A204.1 (cell line): ENCODE measurements at regions not wholly inside any gene's neighbourhood (a gene's known extent, or its start where the extent isn't known, plus 50 kb on each side); places are given as distances from the start of the nearest gene placed in this dataset.
"Not testable (repeated sequence)": the region's sequence is repeated elsewhere in the genome, so short reads cannot be mapped to it uniquely, and the experiment has no call there.

ENCODE experiments used
- FAIRE-seq: peaks from 2 replicates; lab custom pipeline; 2012; peaks lifted over from hg19 to GRCh38; lab: Jason Lieb, UNC

DNA sequence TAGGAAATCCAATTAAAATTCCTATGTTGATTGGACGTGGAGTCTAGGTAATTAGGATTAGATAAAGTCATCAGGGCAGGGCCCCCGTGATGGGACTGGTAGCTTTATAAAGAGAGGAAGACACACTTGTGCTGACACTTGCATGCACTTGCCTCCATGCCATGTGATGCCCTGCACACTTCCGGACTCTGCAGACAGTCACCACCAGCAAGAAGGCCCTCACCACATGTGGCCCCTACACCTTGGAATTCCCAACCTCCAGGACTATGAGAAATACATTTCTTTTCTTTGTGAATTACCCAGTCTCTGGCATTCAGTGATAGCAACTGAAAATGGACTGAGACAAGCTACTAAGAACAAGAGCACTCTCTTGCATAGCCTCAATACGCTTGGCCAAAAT is 90.6 kb downstream of the CRYGS start:
- FAIRE-seq: no peak

DNA sequence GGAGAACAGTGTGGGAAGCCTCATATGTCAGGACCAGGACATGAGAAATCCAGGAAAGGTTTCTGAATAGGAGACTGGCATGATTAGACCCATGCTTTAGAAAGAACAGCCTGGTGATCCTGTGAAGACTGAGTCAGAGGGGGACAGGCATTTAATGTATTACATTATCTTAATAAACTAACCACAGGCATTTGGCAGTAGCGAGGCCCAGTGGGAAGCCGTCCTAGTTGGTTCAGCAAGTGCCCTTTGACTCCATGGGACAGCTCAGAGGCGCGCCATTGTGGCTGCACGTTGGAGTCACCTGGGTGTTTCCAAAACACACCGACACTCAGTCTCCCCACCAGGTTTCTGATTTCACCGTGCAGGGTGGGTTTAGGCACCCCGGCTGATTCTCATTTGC is 90.5 kb upstream of the DGKG start:
- FAIRE-seq: no peak

DNA sequence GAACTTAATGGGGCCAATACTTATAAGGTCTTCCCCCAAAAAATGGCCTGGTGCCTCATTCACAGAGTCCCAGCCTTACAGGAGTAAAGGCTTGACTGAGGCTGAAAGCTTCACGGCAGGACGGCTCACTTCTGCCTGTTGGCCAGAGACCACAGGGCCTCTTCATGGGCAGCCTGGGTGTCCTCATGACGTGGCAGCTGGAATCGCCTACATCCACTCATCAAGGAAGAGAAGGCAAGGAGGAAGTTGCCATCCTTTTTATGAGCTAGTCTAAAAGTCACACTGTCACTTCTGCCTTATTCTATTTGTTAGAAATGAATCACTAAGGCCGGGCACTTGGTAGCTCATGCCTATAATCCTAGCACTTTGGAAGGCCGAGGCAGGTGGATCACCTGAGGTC is 89.3 kb upstream of the DGKG start:
- FAIRE-seq: no peak

DNA sequence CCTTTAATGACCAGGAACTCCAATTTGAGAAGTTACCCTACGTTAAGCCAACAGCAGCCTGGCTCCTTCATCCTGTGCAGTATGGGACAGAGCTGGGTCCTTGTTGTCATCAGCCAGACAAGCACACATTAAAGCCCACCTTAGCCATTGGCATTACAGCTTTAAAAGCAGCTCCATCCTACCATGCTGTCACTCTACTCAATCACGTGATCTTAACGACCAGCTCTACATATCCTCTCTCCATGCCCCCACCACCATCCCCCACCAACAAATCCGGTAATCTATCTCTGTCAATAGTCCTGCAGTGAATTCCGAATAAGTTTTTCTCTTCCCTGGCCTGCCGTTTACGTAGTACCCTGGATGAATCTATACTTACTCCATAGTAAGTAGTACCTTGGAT is 82.9 kb upstream of the DGKG start:
- no peak for FAIRE-seq

DNA sequence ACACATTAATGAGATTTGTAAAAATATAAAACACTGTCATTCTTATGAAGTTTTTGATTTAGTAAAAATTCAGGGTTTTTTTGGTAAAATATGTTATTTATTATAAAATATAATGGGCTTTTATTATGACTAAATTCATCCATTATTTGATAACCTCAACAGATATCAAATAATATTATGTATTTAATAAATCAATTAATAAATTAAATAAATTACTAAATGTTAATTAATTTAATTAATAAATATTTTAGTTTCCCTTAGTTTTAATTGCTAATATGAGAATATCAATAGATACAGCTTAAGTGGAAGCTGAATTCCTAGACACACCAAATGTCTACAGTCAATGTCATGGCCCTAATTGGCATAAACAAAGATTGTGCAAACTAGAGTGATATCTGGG is 82.3 kb upstream of the DGKG start:
- FAIRE-seq: peak; percentile 90

DNA sequence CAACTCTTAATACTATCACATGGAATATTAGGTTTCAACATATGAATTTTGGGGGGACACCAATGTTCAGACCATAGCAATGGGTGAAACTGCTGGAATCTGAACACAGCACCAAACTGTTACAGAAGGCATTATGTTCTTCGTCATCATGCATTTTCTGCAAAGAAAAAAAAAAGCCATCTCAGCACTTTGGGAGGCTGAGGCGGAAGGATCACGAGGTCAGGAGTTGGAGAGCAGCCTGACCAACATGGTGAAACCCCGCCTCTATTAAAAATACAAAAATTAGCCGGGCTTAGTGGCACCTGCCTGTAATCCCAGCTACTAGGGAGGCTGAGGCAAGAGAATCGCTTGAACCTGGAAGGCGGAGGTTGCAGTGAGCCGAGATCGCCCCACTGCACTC is 80.9 kb upstream of the DGKG start:
- FAIRE-seq: not testable (repeated sequence)

DNA sequence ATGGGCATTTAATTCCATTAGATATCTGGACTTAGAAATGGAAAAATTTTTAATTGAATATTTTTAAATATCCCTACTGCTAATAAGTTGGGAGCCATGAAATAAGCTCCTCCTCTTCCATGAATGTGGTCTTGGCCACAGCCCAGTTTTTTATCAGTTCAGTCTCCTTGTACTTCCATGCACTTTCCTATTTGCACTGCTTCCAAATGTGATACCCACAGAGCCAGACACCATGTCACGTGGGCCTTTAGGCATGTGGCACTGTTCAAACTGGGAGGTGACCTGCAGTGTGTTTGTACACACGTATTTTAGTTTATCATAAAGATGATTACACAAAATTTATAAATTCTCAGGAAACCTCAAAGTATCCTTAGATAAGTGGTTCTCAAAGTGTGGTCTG is 80.1 kb upstream of the DGKG start:
- no peak for FAIRE-seq

DNA sequence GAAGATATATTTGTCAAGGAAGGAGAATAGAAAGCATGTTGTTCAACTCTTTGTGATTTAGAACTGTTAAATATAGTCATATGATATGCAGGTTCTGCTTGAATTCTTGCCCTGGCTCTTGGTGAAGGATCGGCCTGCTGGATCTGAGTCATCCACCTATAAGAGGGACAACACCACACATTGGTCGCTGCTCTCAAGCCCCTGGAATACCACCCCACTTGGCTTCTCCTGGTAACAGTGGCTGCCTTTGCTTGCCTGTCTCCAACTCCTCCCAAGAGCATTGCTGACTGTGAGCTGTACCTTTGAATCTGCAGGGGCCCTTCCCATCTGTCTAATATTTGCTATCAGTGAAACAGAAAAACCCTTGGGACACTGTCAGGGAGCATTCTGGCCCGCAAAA is 78.9 kb upstream of the DGKG start:
- no peak for FAIRE-seq

DNA sequence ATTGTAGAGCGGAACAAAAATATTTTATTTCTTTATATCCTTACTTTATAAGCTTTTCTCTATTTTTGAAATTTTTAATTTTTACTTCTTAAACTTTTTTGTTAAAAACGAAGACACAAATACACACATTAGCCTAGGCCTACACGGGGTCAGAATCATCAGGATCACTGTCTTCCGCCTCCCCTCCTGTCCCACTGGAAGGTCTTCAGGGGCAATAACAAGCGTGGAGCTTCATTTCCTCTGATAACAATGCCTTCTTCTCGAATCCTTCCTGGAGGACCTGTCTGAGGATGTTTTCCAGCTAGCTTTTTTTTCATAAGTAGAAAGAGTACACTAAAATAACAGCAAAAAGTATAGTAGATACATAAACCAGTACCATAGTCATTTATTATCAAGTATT is 77.7 kb upstream of the DGKG start:
- FAIRE-seq: no peak

DNA sequence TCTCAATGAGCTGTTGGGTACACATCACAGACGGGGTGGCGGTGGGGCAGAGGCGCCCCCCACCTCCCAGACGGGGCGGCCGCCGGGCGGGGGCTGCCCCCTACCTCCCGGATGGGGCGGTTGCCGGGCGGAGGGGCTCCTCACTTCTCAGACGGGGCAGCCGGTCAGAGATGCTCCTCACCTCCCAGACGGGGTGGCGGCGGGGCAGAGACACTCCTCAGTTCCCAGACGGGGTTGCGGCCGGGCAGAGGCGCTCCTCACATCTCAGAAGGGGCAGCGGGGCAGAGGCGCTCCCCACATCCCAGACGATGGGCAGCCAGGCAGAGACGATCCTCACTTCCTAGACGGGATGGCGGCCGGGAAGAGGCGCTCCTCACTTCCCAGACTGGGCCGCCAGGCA is 73.3 kb upstream of the DGKG start:
- FAIRE-seq: not testable (repeated sequence)

DNA sequence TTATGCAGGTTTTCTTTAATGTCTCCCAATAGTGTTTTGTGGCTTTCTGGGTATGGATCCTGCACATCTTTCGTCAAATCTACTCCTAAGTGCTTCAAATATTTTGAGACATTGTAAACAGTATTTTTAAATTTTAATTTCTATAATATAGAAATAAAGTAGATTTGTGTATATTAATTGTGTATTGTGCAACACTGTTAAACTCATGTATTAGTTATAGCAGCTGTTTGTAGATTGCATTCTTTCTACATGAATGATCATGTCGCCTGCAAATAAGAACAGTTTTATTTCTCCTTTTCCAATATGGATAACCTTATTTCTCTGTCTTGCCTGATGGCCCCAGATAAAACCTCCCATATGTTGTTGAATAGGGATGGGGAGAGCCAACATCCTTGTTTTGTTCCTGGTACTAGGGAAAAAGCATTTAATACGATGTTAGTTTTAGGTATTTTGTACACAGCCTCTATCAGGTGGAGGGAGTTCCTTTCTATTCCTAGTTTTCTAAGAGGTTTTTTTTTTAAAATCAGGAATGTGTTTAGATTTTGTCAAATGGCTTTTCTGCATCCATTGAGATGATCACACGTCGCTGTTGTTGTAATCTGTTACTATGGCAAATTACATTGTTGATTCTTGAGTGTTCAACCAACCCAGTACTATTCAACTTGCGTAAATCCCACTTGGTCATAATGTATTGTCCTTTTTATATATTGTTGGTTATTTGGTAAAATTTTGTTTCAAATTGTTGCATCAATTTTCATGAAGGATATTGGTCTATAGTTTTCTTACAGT is 71.1 kb upstream of the DGKG start:
- FAIRE-seq: no peak

DNA sequence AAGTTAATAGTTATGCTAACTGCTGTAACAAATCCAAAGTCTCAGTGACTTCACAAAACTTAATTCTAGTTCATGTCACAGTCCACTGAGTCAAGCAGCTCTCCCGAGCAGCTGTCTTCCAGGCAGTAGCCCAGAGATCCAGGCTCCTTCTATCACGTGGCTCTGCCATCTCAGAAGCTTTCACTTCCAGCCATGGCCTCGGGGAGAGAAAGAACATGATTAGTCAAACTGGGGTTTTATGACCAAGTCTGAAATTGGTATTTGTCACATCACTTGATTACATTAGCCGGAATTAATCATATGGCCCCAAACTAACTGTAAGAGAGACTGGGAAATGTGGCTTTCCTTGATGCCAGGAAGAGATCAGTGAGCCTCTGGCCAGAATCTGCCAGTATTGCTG is 70.2 kb upstream of the DGKG start:
- no peak for FAIRE-seq

DNA sequence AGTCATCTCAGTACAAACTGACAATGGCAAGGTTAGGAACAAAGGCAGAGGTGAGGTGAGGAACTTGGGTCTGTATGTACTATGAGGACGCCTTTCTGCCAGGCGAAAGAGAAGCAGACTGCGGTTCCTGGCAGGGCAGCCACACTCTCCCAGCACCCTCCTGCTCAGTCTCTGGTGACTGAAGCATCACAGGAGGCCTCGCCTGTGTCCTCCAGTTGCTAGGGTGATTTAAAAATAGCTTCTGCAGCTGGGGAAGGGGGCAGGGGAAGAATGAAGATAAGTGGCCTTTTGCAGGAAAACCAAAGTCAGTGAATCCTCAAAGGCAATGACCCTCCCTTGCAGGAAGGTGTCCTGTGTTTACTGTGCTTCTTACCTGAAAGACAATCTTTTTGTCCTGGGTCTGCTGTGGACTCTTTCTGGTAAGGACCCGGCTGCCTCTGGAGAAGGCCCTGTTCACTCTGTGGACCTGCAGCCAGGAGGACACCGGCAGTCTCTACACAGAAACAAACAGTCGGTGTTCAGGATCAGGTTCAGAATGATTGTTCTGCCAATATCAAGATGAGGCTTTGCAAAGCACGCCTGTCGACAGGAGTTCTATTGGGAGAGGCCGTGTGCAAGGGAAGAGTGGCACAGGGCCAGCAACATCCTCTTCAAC is 65.7 kb upstream of the DGKG start:
- no peak for FAIRE-seq

DNA sequence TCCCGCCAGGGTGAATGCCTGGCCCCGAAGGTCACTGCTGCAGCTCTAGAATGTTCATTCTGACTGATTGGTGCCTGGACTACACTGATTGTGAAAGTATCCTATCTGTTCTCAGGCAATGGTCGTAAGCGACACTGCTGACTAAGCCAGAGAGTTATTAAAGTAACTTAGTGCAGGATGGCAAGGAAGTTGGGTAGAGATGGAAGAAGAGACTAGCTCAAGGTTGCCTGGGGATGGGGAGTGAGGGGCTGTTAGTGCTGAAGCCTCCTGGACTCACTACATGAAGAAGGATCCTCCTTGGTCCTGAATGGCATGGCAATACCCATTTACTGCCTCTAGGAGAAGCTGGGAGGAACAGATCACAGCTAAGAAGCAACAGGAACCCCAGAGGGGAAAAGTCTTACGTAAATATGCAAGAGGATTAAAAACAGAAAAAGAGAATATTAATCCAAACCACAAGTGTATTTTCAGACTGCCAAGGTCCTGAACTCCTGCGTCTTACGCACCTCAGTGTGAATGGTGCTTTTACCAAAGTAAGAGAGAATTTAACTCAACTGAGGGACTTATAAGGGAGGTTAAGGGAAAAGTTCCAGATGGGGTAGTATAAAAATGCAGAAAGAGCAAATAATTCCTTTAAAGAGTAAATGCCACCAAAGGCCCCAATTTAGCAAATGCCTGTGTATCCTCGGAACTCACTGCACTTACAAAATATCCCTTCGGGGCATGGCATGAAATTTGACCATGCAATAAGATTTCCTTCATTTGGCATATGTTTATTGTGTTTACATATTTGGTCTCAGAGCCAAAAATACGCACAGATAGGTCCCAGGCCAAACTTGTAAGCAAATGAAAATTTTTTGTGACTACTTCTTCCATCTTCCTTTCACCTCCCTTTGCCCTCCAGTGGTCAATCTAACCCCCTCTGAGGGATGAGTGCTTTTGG is 64.0 kb upstream of the DGKG start:
- no peak for FAIRE-seq

DNA sequence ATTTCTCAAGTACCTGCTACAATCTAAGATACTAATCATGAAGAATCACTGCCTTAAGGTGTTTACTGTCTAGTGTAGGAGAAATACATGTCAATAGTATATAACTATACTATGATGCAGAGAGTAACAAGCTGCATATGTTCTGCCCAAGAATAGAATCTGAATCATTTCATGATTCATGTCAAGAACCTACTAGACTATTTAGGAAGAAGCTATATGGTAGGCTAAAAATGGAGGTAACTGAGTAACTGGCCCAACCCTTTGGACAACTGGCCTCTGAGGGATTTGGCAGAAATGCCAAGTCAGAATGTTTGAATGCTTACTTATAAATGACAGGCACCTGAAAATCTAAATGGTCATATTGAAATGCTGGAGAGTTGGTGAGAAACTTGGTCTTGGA is 59.9 kb upstream of the DGKG start:
- no peak for FAIRE-seq

DNA sequence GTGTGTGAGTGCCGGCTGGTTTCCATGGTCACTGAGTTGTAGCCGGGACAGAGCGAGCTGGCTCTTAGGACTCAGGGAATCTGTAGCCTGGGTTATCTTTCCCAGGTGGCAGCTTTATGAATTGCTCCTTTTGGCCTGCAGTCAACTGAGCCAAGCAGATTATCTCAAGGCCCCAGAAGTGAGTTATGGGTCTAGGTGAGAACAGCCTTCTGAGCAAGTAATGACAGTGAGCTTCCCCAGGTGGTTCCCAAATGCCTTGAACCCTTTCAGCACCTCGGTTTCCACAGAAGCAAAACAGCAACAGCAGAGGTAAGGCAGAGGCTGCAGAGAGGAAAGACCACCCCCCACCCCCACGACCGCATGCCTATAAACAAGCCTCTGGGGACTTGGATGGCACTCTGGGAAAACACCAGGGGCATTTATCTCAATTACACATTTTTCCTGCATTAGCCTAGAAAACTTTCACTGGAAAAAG is 56.7 kb upstream of the DGKG start:
- FAIRE-seq: no peak

DNA sequence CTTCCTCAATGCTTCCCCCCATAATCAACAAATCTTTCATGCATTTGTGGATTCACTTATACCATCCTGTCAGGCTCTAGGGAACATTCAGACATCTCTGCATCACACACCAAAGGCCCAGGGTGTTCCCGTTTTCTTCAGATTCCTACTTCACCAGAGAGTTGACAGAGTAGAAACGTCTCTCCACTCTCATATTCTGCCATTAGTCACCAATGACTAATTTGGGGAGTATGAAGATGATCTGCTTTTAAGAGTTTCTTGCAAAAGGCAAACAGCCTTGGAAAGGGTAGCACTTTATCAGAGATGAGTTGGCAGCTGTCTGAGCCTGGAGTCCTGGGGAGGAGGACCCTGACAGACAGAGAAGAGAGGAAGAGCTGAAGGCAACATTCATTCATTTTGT is 55.8 kb upstream of the DGKG start:
- FAIRE-seq: no peak

DNA sequence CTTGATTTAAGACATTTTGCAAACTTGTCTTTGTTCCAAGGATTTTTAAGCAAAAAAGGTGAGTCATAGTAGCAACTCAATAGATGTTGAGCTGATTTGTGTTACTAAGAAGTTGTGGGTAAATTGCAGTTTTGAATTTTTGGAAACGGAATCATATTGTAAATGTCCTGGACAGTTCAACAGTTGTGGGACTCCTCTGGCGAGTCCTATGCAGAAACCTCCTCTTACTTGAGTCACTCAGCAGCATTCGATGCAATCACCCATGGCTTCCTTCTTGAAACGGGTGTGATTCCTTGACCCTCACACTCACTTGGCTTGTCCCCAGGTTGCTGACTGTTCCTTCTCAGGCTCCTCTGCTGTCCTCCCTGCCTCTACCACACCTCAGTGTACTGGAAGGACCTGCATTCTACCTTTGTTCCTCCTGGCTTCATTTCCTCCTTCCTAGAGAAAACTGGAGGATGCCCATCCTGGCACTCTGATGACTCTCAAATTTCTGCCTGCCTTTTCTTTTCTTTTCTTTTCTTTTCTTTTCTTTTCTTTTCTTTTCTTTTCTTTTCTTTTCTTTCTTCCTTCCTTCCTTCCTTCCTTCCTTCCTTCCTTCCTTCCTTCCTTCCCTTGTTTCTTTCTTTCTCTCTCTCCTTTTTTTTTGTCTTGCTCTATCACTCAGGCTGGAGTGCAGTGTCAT is 52.8 kb upstream of the DGKG start:
- FAIRE-seq: no peak

DNA sequence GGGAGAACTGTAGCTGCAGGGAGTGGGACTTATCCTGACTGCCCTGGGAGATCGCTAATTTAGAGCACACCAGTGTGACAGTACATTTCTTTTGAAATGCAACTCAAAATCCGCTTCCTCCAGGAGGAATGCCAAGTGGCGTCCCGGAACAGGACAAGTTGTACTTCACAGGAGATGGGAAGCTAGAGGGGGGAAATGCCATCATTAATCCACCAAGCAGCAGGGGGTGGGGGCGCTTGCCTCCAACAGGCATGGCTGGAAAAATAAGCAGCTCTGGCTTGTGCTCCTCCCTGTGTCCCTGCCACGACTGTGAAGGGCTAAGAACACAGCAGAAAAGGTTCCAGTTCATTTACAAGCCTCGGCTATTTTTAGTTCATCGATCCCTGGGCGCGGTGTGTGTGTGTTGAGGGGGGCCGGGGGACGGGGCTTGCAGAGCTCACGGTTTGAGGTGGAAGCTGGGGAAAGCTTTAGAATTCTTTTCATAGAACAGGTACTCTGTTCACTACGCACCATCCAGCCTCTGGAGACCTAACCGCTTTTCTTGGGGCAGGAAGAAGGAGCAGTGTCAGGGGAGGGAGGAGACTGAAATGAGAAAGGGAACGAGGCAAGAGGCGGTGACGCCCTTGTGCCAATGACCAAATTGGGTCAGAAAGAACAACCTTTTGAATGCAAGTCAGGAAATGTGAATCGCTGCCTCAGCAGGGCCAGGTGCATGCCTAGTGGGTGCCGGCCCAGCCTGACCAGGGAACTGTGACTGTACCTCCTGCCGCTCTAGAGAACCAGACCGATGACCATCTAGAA is 51.8 kb upstream of the DGKG start:
- FAIRE-seq: no peak

DNA sequence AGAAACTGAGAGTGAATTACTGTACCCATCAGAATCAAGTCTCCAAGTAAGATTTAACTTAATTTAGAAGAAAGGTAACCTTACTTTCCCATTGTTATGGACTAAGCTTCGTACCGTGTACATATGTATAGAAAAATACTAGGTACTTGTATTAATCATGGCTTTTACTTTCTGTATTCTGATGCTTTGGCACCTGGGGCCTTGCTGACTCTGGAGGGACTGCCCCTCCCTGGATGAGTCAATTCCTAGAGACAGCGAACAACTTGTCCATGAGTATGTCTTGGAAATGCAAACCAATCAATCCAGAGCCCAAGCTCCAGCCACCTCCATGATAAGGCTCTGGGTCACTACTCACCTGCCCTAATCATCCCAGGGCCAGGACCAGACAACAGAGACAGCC is 50.0 kb upstream of the DGKG start:
- no peak for FAIRE-seq
